Immature natural killer cell (primary cell): ENCODE measurements at regions not wholly inside any gene's neighbourhood (a gene's known extent, or its start where the extent isn't known, plus 50 kb on each side); places are given as distances from the start of the nearest gene placed in this dataset.
"Not testable (repeated sequence)": the region's sequence is repeated elsewhere in the genome, so short reads cannot be mapped to it uniquely, and the experiment has no call there.

Experiments
- DNase-seq, 3 donors: peaks; one replicate each; pipeline ENCODE4 v3.0.0; 2022; ENCODE audit warnings: mixed read lengths in 1 of 3
- H3K27ac Mint-ChIP-seq, 6 donors: one replicate each; pipeline ENCODE4 v1.8.0; 2020; ENCODE audit warnings: mixed read lengths in 6 of 6, mild to moderate bottlenecking in 5 of 6, inconsistent platforms in 4 of 6, moderate library complexity in 3 of 6
- H3K27me3 Mint-ChIP-seq, 3 donors: one replicate each; pipeline ENCODE4 v1.8.0; 2020 to 2021; ENCODE audit warnings: low read depth in 3 of 3, mild to moderate bottlenecking in 3 of 3, mixed read lengths in 3 of 3, moderate library complexity in 3 of 3, inconsistent platforms in 1 of 3
- H3K36me3 Mint-ChIP-seq, 3 donors: one replicate each; pipeline ENCODE4 v1.8.0; 2020; ENCODE audit warnings: mixed read lengths in 3 of 3, inconsistent platforms in 2 of 3, mild to moderate bottlenecking in 2 of 3
- H3K4me1 Mint-ChIP-seq, 2 donors: one replicate each; pipeline ENCODE4 v1.8.0; 2020; ENCODE audit warnings: inconsistent platforms in 2 of 2, mild to moderate bottlenecking in 2 of 2, mixed read lengths in 2 of 2, moderate library complexity in 1 of 2
- H3K4me3 Mint-ChIP-seq, 5 donors: one replicate each; pipeline ENCODE4 v1.8.0; 2020; ENCODE audit warnings: mild to moderate bottlenecking in 5 of 5, mixed read lengths in 5 of 5, inconsistent platforms in 3 of 5, moderate library complexity in 3 of 5
- H3K9me3 Mint-ChIP-seq, 6 donors: one replicate each; pipeline ENCODE4 v1.8.0; 2020; ENCODE audit warnings: mild to moderate bottlenecking in 6 of 6, mixed read lengths in 6 of 6, inconsistent platforms in 4 of 6, moderate library complexity in 3 of 6

DNA sequence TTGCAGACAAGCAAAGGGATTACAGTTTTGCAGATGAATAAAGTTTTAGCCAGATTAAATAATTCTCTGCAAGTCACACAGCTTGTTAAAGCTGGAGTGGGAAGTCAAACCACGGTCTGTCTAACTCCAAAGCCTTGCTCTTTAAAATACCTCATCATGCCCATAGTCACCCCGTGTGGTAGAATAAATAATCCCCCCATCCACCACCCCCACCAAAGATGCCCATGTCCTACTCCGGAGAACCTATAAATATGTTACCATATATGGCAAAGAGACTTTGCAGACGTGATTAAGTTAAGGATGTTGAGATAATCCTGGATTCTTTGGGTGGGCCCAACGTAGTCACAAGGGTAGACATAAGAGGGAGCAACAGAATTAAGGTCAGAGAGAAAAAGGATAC is 118.7 kb downstream of the BEND2 start:
- Mint-ChIP-seq H3K36me3 (no peaks in the 10 kb centered on the region), H3K27me3 (peaks cover 0 to 3% (median 0%) of the 10 kb centered on the region in 3 donors), H3K27ac (no peak overlapping the region), H3K4me3 (no peak overlapping the region), H3K9me3 (peaks cover 0 to 5% (median 0%) of the 10 kb centered on the region in 6 donors), H3K4me1 (no peaks in the 10 kb centered on the region)
- DNase-seq, result no peak

- DNase-seq, result no peak
- Mint-ChIP-seq H3K27ac (no peak overlapping the region), H3K4me3 (no peak overlapping the region), H3K4me1 (no peaks in the 10 kb centered on the region), H3K36me3 (no peaks in the 10 kb centered on the region), H3K9me3 (peaks cover 0 to 5% (median 0%) of the 10 kb centered on the region in 6 donors), H3K27me3 (peaks cover 0 to 3% (median 0%) of the 10 kb centered on the region in 3 donors)
These were observed 119.6 kb downstream of the BEND2 start for GRCh38 chrX:18101087-18101486.

DNA sequence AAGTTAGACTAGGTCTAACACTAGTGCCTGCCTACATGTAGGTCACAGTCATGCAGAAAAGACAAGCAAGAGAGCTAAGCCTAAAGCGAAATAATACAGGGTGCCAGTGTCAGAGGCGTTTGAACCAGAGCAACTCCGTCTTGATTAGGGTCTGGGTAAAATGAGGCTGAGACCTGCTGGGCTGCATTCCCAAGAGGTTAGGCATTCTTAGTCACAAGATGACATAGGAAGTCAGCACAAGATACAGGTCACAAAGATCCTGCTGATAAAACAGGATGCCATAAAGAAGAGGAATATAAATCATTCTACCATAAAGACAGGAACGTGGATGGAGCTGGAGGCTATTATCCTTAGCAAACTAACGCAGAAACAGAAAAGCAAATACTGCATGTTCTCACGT is 120.9 kb downstream of the BEND2 start:
- no peak for DNase-seq
- Mint-ChIP-seq H3K27me3 (peaks cover 0 to 3% (median 2%) of the 10 kb centered on the region in 3 donors), H3K27ac (no peak overlapping the region), H3K4me1 (no peaks in the 10 kb centered on the region), H3K36me3 (no peaks in the 10 kb centered on the region), H3K9me3 (peaks cover 0 to 5% (median 0%) of the 10 kb centered on the region in 6 donors), H3K4me3 (no peak overlapping the region)

- Mint-ChIP-seq H3K36me3 (no peaks in the 10 kb centered on the region), H3K9me3 (peaks cover 0 to 3% (median 0%) of the 10 kb centered on the region in 6 donors), H3K27me3 (peaks cover 0 to 3% (median 2%) of the 10 kb centered on the region in 3 donors), H3K4me3 (no peak overlapping the region), H3K27ac (no peak overlapping the region), H3K4me1 (no peaks in the 10 kb centered on the region)
- DNase-seq, result no peak
These were observed 121.9 kb downstream of the BEND2 start for GRCh38 chrX:18098763-18099162.

DNA sequence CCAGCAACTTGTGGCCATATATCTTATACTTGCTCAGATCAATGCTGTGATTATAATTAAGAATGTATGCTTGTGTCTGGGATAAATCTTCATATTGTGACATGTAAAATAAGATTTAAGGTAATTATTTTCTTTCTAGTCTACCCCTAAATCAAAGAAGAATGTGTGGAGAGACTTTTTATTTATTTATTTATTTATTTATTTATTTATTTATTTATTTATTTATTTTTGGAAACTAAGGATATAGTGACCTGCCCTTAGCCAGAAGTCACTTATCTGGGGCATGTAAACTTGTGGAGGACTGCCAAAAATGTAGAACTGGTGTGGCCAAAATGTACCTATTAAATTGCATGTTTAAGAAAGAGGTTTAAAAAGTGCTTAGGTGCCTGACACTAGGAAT is 144.3 kb downstream of the BEND2 start:
- no peaks in the 10 kb centered on the region for H3K36me3 Mint-ChIP-seq
- H3K4me3 Mint-ChIP-seq, result no peak overlapping the region
- no peak overlapping the region for H3K27ac Mint-ChIP-seq
- H3K27me3 Mint-ChIP-seq, result peaks cover 2 to 8% (median 3%) of the 10 kb centered on the region in 3 donors
- no peaks in the 10 kb centered on the region for H3K9me3 Mint-ChIP-seq
- no peaks in the 10 kb centered on the region for H3K4me1 Mint-ChIP-seq
- no peak for DNase-seq

DNA sequence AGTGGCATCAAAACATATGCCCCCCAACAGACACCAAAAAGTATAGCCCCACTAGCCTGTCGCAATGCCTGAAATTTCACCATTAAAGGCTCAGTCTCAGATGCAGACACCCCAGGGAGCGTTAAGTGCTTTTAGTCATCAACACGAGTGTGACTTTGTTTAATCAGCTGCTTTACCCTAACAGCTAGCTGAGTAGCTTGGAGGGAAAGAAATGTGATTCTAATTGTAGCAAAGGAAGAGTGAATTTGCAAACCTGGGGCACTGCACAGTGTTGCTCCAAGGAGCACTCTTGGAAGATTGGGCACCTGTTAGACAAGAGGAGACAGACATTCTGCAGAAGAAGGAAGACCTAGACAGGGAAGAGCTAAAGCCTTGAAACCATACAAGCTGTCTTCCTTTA is 145.1 kb downstream of the BEND2 start:
- DNase-seq, result no peak
- Mint-ChIP-seq H3K27me3 (peaks cover 2 to 10% (median 3%) of the 10 kb centered on the region in 3 donors), H3K4me3 (no peak overlapping the region), H3K9me3 (no peaks in the 10 kb centered on the region), H3K36me3 (no peaks in the 10 kb centered on the region), H3K27ac (no peak overlapping the region), H3K4me1 (no peaks in the 10 kb centered on the region)

- not testable (repeated sequence) for H3K9me3 Mint-ChIP-seq, H3K4me3 Mint-ChIP-seq, H3K4me1 Mint-ChIP-seq, H3K27ac Mint-ChIP-seq, DNase-seq, H3K27me3 Mint-ChIP-seq, H3K36me3 Mint-ChIP-seq
These were observed 152.6 kb downstream of the BEND2 start for GRCh38 chrX:18068045-18068444.

GRCh38 chrX:18065956-18066355 is 154.7 kb downstream of the BEND2 start:
- Mint-ChIP-seq H3K4me3 (no peak overlapping the region), H3K4me1 (no peaks in the 10 kb centered on the region), H3K27ac (no peak overlapping the region), H3K36me3 (no peaks in the 10 kb centered on the region), H3K27me3 (peaks cover 2 to 5% (median 2%) of the 10 kb centered on the region in 3 donors), H3K9me3 (peaks cover 0 to 5% (median 0%) of the 10 kb centered on the region in 6 donors)
- no peak for DNase-seq

GRCh38 chrX:18051690-18052089 is 169.0 kb downstream of the BEND2 start:
- Mint-ChIP-seq H3K27me3 (peaks cover 0 to 4% (median 2%) of the 10 kb centered on the region in 3 donors), H3K36me3 (no peaks in the 10 kb centered on the region), H3K9me3 (no peaks in the 10 kb centered on the region), H3K4me1 (no peaks in the 10 kb centered on the region), H3K27ac (no peak overlapping the region), H3K4me3 (no peak overlapping the region)
- no peak for DNase-seq

GRCh38 chrX:18047491-18047890 is 173.2 kb downstream of the BEND2 start:
- Mint-ChIP-seq H3K4me3 (no peak overlapping the region), H3K4me1 (no peaks in the 10 kb centered on the region), H3K9me3 (no peaks in the 10 kb centered on the region), H3K27ac (no peak overlapping the region), H3K27me3 (peaks cover 0 to 8% (median 0%) of the 10 kb centered on the region in 3 donors), H3K36me3 (no peaks in the 10 kb centered on the region)
- no peak for DNase-seq

DNA sequence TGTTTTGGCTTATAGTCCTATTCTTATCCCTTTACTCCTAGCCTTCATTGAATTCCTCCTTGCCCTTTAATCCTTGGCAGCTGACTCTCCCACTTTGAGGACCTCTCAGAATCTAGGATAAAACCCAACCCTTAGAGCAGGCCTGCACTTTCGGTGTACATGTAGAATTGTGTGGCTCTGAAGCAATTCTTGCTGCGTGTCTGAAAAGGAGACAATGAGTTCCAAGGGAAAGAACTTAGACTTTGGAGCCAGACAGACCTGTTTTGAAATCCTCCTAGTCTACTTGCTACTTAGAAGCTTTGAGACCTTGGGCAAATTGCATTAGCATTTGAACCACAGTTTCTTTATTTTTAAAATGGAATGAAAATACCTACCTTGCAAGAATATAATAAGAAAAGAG is 175.2 kb downstream of the BEND2 start:
- no peak for DNase-seq
- Mint-ChIP-seq H3K4me1 (no peaks in the 10 kb centered on the region), H3K36me3 (no peaks in the 10 kb centered on the region), H3K27me3 (peaks cover 0 to 11% (median 0%) of the 10 kb centered on the region in 3 donors), H3K27ac (no peak overlapping the region), H3K4me3 (no peak overlapping the region), H3K9me3 (no peaks in the 10 kb centered on the region)

- Mint-ChIP-seq H3K4me1 (no peaks in the 10 kb centered on the region), H3K27ac (no peak overlapping the region), H3K4me3 (no peak overlapping the region), H3K36me3 (no peaks in the 10 kb centered on the region), H3K27me3 (peaks cover 0 to 10% (median 0%) of the 10 kb centered on the region in 3 donors), H3K9me3 (no peaks in the 10 kb centered on the region)
- DNase-seq, result no peak
These were observed 177.9 kb downstream of the BEND2 start for GRCh38 chrX:18042776-18043175.

- H3K27ac Mint-ChIP-seq, result no peak overlapping the region
- H3K27me3 Mint-ChIP-seq, result peaks cover 0 to 10% (median 2%) of the 10 kb centered on the region in 3 donors
- H3K4me1 Mint-ChIP-seq, result no peaks in the 10 kb centered on the region
- DNase-seq, result no peak
- no peaks in the 10 kb centered on the region for H3K9me3 Mint-ChIP-seq
- H3K4me3 Mint-ChIP-seq, result no peak overlapping the region
- H3K36me3 Mint-ChIP-seq, result no peaks in the 10 kb centered on the region
These were observed 179.0 kb downstream of the BEND2 start for GRCh38 chrX:18041656-18042055.

DNA sequence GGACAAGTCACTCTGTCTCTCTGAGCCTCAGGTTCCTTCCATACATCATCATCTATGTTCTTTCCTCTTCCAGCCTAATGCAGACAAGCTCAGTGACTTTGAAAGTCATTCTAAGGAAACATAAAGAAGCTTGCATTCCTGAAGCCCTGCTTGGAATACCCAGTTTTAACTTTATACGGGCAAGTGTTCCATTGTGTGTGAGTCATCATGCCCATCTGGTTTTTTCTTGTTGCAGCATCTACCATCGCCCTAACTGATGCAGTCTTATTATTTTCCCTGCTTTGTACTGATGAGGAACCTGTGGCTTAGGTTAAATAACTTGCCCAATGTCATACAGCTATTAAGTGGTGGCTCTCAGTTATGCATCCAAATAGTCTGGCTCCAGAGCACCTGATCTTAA is 177.9 kb upstream of the RAI2 start:
- H3K27me3 Mint-ChIP-seq, result peaks cover 0 to 3% (median 2%) of the 10 kb centered on the region in 3 donors
- H3K36me3 Mint-ChIP-seq, result no peaks in the 10 kb centered on the region
- DNase-seq, result no peak
- no peak overlapping the region for H3K27ac Mint-ChIP-seq
- H3K4me1 Mint-ChIP-seq, result no peaks in the 10 kb centered on the region
- no peaks in the 10 kb centered on the region for H3K9me3 Mint-ChIP-seq
- no peak overlapping the region for H3K4me3 Mint-ChIP-seq

DNA sequence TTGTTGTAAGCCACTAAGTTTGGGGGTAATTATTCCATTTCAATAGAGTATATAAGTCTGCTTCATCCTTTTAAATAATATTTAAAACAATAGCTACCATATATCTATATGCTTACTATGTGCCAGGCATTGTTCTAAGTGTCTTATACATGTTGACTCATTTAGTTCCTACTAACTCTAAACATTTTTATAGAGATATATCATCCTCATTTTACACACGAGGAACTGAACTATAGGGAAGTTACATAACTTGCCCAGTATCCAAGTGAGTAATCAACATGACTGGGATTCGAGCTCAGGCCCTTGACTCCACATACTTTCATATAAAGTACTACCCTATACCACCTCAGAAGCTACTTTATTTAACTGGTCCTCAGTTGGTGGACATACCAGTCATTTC is 175.3 kb upstream of the RAI2 start:
- Mint-ChIP-seq H3K4me1 (no peaks in the 10 kb centered on the region), H3K36me3 (no peaks in the 10 kb centered on the region), H3K4me3 (no peak overlapping the region), H3K9me3 (no peaks in the 10 kb centered on the region), H3K27ac (no peak overlapping the region), H3K27me3 (peaks cover 0 to 2% (median 0%) of the 10 kb centered on the region in 3 donors)
- DNase-seq, result no peak
